GM19238 (cell line): ENCODE measurements at regions not wholly inside any gene's neighbourhood (a gene's known extent, or its start where the extent isn't known, plus 50 kb on each side); places are given as distances from the start of the nearest gene placed in this dataset.

Experiments used
- DNase-seq: peaks from one replicate; pipeline ENCODE4 v3.0.0; 2011; ENCODE audit warnings: low spot score; ENCODE audit not compliant: insufficient read length

GRCh38 chr14:62006116-62006731 is 244.0 kb downstream of the SNAPC1 start:
- no peak for DNase-seq

- DNase-seq, result no peak
These were observed 253.0 kb downstream of the SNAPC1 start for GRCh38 chr14:62015243-62015642.

GRCh38 chr14:62015945-62016344 is 253.7 kb downstream of the SNAPC1 start:
- no peak for DNase-seq

DNA sequence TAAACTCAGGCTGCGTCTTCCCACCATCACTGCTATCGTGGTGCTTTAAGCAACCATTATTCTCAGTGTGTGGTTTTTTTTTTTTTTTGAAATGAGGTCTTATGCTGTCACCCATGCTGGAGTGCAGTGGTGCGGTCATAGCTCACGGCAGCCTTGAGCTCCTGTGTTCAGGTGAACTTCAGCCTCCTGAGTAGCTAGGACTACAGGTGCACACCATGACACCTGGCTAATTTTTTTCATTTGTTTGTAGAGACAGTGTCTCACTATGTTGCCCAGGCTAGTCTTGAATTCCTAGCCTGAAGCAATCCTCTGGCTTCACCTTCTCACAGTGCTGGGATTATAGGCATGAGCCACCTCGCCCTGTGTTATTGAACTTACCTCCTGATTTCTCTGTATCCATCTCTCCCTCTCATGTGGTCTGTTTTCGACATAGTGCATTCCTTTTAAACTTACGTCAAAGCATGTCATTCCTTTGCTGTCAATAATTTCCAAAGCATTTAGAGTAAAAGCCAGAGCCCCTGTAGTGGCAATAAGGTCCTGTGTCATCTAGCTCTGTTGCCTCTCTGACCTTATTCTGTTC is 255.5 kb downstream of the SNAPC1 start:
- no peak for DNase-seq

DNA sequence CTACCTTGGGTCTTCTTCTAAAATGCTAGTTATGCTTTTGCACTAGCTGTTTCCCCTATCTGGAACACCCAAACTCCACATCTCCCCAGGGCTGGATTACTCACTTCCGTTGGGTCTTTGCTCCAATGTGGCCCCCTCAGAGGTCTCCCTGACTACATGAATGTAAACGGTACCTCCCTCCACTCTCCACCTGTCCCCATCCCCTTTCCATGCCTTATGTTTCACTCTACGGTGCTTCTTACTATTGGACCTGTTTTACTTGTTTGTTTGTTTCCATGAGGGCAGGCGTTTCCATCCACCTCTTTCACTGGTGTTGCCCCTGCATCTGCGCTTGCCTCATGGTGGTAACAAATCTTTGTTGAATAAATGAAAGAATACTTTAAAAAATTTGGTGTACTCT is 256.4 kb downstream of the SNAPC1 start:
- DNase-seq, result no peak

- DNase-seq, result no peak
These were observed 265.7 kb downstream of the SNAPC1 start for GRCh38 chr14:62027958-62028357.

- DNase-seq, result no peak
These were observed 267.3 kb downstream of the SNAPC1 start for GRCh38 chr14:62029569-62029924.

GRCh38 chr14:62030387-62030786 is 268.2 kb downstream of the SNAPC1 start:
- DNase-seq, result no peak

DNA sequence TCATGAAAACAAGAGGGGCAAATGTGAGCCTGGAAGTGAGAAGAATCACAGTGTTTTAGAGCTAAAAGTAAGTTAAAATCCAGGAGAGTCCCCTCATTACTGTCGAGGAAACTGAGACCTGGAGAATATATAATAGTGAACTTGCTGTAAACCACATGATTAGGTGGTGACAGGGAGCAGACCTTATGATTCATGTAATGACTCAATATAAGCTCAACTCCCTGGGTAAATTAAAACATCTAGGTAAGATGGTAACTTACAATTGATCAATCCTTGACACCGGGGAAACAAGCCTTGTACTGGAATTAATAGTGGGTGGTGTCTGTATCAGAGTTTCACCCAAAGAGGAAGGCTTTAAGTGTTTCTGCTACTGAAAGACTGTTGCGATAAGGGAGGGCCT is 269.3 kb downstream of the SNAPC1 start:
- no peak for DNase-seq

GRCh38 chr14:62053188-62053587 is 291.0 kb downstream of the SNAPC1 start:
- no peak for DNase-seq

DNA sequence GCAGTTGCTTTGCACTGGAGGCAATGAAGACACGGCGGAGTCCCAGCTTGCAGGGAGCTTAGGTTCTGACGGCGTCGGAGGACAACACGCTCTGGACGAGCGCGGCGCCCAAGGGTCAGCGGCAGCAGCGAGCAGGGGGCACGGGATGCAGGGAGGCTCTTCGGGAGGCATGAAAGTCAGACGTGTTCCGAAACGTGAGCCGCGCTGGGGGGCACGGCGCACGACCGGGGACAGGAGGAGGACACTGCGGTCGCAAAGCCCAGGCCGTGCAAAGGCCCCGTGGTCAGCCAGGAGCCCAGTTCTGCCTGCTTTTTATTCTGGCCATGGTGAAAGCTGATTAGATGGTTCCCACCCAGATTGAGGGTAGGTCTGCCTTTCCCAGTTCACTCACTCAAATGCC is 294.6 kb downstream of the SNAPC1 start:
- no peak for DNase-seq

- no peak for DNase-seq
These were observed 300.4 kb downstream of the SNAPC1 start for GRCh38 chr14:62062645-62063044.

DNA sequence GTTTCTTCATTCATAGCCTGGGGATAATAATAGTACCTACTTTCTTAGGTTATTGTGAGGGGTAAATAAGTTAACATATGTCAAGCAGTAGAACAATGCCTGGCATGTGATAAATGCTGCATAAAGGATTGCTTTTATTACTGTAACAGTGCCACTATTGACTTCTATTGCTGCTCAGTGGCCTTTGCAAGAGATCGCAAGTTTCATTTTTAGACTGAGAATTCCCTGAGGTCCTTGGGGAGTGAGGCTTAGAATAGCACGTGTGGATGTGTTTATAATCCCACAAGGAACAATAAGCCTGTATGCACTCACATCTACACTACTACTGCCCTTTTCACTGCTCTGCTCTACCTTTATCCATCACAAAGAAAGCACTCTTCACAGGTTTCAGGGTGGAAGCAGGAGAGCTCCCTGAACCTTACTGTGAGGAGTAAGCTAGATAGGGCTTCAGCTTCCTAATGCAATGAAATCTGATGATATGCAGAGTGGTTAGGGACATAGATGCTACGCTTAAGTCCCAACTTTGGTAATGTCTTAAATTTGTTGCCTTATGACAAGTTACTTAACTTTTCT is 302.6 kb downstream of the SNAPC1 start:
- no peak for DNase-seq

GRCh38 chr14:62066304-62066703 is 304.1 kb downstream of the SNAPC1 start:
- DNase-seq, result no peak

DNA sequence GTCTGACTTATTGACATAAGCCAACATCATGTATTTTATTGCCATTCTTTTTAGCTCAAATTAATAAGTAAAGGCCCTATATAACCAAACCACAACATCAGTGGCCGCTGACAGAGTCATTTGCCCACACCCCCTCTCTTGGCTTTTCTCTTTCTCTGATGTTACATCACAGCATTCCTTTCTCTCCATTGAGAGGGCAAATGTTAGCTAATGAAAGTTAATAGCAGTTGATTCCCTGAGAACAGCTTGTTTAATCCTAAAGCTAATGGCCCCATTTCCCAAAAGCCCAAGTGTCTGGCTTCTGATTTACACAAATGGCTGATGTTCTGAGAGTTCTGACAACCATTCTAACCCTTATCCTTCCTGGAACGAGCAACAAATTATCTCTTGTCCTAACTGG is 308.8 kb downstream of the SNAPC1 start:
- no peak for DNase-seq

- DNase-seq, result no peak
These were observed 314.1 kb downstream of the SNAPC1 start for GRCh38 chr14:62076368-62076767.

- DNase-seq, result no peak
These were observed 314.8 kb downstream of the SNAPC1 start for GRCh38 chr14:62076825-62077605.

GRCh38 chr14:62077676-62078261 is 315.5 kb downstream of the SNAPC1 start:
- DNase-seq, result no peak

DNA sequence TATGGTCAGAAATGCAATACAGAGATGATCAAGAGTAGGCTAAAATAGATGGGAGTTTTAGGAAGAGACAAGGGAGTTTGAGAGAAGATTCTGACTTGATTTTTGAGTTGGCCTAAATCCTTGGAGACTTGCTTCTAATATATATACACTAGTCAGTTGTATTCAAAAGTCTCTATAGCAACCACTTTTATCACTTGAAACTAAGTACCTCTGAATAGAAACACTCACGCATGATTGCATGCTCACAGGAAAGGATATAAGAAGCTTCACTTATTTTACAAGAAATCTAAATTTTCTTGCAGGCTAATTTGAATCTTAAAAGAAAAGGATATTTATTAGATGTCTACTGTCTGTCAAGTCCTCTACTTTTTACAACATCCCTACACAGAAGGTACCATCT is 316.8 kb downstream of the SNAPC1 start:
- no peak for DNase-seq

DNA sequence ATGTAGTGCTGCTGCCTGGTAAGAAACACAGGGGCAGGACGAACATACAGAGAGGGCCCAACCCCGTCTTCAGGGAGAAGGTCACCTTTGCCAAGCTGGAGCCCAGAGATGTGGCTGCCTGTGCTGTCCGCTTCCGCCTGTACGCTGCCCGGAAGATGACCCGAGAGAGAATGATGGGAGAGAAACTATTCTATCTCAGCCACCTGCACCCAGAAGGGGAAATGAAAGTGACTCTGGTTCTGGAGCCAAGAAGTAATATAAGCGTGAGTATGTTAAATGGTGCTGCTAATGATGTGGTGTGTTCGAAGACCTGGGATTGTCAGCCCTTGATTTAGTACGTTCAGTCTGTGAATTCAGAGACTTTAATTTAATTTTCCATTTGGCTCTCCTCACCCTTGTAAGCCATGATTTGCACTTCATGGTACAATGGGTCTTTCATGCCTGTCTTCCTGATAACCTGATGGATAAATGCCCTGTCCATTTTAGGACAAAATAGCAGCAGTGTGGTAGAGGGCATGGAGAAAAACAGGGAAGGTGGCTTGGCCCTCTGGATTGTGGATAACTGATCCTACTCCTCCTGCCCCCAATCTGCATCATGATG is 318.9 kb downstream of the SNAPC1 start:
- DNase-seq, result peak; percentile 19

DNA sequence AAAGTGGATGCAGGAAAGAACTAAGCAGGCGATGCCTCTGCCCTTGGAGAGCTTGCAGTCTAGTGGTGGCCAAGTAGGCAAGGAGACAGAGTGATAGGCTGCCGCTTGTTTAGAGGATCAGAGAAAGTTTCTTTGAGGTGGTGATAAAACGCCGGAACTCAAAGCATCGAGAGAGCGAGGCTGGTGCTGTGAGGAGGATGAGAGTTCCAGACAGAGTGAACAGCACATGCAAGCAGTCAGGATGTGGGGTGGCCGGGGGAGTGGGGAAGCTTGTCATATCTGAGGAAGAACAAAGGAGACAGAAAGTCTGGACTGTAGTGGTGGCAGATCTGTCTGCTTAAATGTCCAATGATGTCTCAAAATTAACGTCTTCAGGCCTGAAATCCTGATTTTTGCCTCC is 319.7 kb downstream of the SNAPC1 start:
- DNase-seq, result no peak

GRCh38 chr14:62082779-62083178 is 320.6 kb downstream of the SNAPC1 start:
- no peak for DNase-seq
